Embryonic facial prominence (tissue), 1 donor: ENCODE measurements at regions not wholly inside any gene's neighbourhood (a gene's known extent, or its start where the extent isn't known, plus 50 kb on each side); places are given as distances from the start of the nearest gene placed in this dataset.
A peak's percentile ranks its signal among the peaks of the same experiment; 100 is the strongest.
"Not testable (repeated sequence)": the region's sequence is repeated elsewhere in the genome, so short reads cannot be mapped to it uniquely, and the experiment has no call there.

Experiments
- DNase-seq: peaks from one replicate; pipeline ENCODE4 v3.0.0-alpha.2; 2016; ENCODE audit errors: extremely low spot score

GRCh38 chr2:55124682-55125081 is 74.4 kb upstream of the RTN4 start:
- DNase-seq, result not testable (repeated sequence)

- DNase-seq, result no peak
These were observed 73.6 kb upstream of the RTN4 start for GRCh38 chr2:55123851-55124269.

GRCh38 chr2:55120634-55121359 is 70.5 kb upstream of the RTN4 start:
- peak; percentile 27 for DNase-seq

GRCh38 chr2:55119711-55120487 is 69.6 kb upstream of the RTN4 start:
- no peak for DNase-seq

GRCh38 chr2:55118643-55119083 is 68.4 kb upstream of the RTN4 start:
- DNase-seq, result no peak

GRCh38 chr2:55116966-55117365 is 66.7 kb upstream of the RTN4 start:
- no peak for DNase-seq

- DNase-seq, result no peak
These were observed 66.3 kb upstream of the RTN4 start for GRCh38 chr2:55116598-55116964.

GRCh38 chr2:55115761-55116597 is 65.7 kb upstream of the RTN4 start:
- no peak for DNase-seq

GRCh38 chr2:55114597-55114996 is 64.3 kb upstream of the RTN4 start:
- no peak for DNase-seq

- DNase-seq, result no peak
These were observed 63.8 kb upstream of the RTN4 start for GRCh38 chr2:55114082-55114481.

GRCh38 chr2:55112229-55113031 is 62.2 kb upstream of the RTN4 start:
- DNase-seq, result no peak

- DNase-seq, result no peak
These were observed 61.4 kb upstream of the RTN4 start for GRCh38 chr2:55111570-55112228.

GRCh38 chr2:55111230-55111569 is 60.9 kb upstream of the RTN4 start:
- DNase-seq, result no peak

- no peak for DNase-seq
These were observed 59.1 kb upstream of the RTN4 start for GRCh38 chr2:55109219-55109891.

- DNase-seq, result no peak
These were observed 58.4 kb upstream of the RTN4 start for GRCh38 chr2:55108456-55109160.

- DNase-seq, result no peak
These were observed 57.2 kb upstream of the RTN4 start for GRCh38 chr2:55107436-55107835.

- no peak for DNase-seq
These were observed 55.9 kb upstream of the RTN4 start for GRCh38 chr2:55106148-55106547.

GRCh38 chr2:55105456-55105855 is 55.2 kb upstream of the RTN4 start:
- no peak for DNase-seq

GRCh38 chr2:55103046-55103445 is 52.8 kb upstream of the RTN4 start:
- no peak for DNase-seq
